ENCODE measurements at regions not wholly inside any gene's neighbourhood (a gene's known extent, or its start where the extent isn't known, plus 50 kb on each side); places are given as distances from the start of the nearest gene placed in this dataset.

DNA sequence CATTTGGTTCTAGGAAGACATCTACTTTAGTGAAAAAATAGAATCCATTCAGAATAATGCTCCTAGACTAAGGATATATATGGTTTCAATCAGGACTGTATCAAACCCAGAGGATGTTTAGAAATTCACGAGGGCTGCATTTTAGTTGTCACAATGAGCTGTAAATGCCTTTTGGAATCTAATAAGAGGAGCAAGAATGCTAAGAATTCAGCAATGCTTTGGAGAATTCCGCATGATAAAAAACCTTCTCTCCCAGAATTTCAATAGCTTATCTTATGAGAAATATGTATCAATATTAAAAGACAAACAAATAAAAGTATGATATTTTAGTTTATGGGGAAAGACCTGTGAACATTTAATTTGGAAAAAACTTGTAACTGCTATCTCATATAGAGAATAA is 885.1 kb downstream of the ZPLD1 start:
- TF ChIP-seq, protein P1, sequence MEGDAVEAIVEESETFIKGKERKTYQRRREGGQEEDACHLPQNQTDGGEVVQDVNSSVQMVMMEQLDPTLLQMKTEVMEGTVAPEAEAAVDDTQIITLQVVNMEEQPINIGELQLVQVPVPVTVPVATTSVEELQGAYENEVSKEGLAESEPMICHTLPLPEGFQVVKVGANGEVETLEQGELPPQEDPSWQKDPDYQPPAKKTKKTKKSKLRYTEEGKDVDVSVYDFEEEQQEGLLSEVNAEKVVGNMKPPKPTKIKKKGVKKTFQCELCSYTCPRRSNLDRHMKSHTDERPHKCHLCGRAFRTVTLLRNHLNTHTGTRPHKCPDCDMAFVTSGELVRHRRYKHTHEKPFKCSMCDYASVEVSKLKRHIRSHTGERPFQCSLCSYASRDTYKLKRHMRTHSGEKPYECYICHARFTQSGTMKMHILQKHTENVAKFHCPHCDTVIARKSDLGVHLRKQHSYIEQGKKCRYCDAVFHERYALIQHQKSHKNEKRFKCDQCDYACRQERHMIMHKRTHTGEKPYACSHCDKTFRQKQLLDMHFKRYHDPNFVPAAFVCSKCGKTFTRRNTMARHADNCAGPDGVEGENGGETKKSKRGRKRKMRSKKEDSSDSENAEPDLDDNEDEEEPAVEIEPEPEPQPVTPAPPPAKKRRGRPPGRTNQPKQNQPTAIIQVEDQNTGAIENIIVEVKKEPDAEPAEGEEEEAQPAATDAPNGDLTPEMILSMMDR (IDR thresholded peaks at IDR 0.05 in 2 of 3, conservative IDR thresholded peaks at IDR 0.05 in 1 of 3; ENCODE audit: control insufficient read depth in 2 of 3, extremely low read depth in 1 of 3, insufficient read depth in 1 of 3, low read depth in 3 of 3, low read length in 3 of 3): no peak
- TF ChIP-seq, protein P2, sequence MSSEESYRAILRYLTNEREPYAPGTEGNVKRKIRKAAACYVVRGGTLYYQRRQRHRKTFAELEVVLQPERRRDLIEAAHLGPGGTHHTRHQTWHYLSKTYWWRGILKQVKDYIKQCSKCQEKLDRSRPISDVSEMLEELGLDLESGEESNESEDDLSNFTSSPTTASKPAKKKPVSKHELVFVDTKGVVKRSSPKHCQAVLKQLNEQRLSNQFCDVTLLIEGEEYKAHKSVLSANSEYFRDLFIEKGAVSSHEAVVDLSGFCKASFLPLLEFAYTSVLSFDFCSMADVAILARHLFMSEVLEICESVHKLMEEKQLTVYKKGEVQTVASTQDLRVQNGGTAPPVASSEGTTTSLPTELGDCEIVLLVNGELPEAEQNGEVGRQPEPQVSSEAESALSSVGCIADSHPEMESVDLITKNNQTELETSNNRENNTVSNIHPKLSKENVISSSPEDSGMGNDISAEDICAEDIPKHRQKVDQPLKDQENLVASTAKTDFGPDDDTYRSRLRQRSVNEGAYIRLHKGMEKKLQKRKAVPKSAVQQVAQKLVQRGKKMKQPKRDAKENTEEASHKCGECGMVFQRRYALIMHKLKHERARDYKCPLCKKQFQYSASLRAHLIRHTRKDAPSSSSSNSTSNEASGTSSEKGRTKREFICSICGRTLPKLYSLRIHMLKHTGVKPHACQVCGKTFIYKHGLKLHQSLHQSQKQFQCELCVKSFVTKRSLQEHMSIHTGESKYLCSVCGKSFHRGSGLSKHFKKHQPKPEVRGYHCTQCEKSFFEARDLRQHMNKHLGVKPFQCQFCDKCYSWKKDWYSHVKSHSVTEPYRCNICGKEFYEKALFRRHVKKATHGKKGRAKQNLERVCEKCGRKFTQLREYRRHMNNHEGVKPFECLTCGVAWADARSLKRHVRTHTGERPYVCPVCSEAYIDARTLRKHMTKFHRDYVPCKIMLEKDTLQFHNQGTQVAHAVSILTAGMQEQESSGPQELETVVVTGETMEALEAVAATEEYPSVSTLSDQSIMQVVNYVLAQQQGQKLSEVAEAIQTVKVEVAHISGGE (CRISPR knock-in tag; IDR thresholded peaks at IDR 0.05): no peak
- TF ChIP-seq POLR2AphosphoS5 (IDR thresholded peaks at IDR 0.05; ENCODE audit: low read length) (no peak), TCF3 (IDR thresholded peaks at IDR 0.05; ENCODE audit: borderline replicate concordance, insufficient read depth, low read depth, low read length) (no peak), IKZF1 (conservative IDR thresholded peaks at IDR 0.05) (no peak), SMAD5 (IDR thresholded peaks at IDR 0.05; ENCODE audit: low read depth) (no peak)
- TF ChIP-seq, protein P3, sequence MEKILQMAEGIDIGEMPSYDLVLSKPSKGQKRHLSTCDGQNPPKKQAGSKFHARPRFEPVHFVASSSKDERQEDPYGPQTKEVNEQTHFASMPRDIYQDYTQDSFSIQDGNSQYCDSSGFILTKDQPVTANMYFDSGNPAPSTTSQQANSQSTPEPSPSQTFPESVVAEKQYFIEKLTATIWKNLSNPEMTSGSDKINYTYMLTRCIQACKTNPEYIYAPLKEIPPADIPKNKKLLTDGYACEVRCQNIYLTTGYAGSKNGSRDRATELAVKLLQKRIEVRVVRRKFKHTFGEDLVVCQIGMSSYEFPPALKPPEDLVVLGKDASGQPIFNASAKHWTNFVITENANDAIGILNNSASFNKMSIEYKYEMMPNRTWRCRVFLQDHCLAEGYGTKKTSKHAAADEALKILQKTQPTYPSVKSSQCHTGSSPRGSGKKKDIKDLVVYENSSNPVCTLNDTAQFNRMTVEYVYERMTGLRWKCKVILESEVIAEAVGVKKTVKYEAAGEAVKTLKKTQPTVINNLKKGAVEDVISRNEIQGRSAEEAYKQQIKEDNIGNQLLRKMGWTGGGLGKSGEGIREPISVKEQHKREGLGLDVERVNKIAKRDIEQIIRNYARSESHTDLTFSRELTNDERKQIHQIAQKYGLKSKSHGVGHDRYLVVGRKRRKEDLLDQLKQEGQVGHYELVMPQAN (conservative IDR thresholded peaks at IDR 0.05): no peak
- TF ChIP-seq, protein P4, sequence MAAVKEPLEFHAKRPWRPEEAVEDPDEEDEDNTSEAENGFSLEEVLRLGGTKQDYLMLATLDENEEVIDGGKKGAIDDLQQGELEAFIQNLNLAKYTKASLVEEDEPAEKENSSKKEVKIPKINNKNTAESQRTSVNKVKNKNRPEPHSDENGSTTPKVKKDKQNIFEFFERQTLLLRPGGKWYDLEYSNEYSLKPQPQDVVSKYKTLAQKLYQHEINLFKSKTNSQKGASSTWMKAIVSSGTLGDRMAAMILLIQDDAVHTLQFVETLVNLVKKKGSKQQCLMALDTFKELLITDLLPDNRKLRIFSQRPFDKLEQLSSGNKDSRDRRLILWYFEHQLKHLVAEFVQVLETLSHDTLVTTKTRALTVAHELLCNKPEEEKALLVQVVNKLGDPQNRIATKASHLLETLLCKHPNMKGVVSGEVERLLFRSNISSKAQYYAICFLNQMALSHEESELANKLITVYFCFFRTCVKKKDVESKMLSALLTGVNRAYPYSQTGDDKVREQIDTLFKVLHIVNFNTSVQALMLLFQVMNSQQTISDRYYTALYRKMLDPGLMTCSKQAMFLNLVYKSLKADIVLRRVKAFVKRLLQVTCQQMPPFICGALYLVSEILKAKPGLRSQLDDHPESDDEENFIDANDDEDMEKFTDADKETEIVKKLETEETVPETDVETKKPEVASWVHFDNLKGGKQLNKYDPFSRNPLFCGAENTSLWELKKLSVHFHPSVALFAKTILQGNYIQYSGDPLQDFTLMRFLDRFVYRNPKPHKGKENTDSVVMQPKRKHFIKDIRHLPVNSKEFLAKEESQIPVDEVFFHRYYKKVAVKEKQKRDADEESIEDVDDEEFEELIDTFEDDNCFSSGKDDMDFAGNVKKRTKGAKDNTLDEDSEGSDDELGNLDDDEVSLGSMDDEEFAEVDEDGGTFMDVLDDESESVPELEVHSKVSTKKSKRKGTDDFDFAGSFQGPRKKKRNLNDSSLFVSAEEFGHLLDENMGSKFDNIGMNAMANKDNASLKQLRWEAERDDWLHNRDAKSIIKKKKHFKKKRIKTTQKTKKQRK (IDR thresholded peaks at IDR 0.05; ENCODE audit: low read depth, low read length): no peak
